NCI-H1048 (cell line): ENCODE measurements at regions not wholly inside any gene's neighbourhood (a gene's known extent, or its start where the extent isn't known, plus 50 kb on each side); places are given as distances from the start of the nearest gene placed in this dataset.

Experiments
- DNase-seq: peaks from one replicate; lab custom pipeline; 2025; lab: John Stamatoyannopoulos, UW

DNA sequence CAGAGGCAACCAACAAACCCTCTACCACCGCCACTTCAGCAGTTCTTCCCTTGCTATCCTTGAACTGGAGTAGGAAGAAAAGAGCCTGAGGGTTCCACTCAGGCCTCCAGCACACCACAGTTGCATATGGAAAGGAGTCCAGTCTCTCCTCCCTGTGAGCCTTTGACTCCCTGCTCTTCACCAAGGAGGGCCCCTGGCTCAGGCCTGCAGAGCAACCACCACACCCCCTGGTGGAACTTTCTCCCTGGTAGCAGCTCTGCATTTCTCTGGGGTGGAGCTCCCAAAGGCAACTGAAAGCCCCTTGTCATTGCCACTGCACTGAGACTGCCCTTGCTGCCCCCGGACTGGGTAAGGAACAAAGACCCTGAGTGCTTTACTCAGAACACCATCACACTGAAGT lies 1021.5 kb upstream of the ADGRL2 start:
- no peak for DNase-seq

DNA sequence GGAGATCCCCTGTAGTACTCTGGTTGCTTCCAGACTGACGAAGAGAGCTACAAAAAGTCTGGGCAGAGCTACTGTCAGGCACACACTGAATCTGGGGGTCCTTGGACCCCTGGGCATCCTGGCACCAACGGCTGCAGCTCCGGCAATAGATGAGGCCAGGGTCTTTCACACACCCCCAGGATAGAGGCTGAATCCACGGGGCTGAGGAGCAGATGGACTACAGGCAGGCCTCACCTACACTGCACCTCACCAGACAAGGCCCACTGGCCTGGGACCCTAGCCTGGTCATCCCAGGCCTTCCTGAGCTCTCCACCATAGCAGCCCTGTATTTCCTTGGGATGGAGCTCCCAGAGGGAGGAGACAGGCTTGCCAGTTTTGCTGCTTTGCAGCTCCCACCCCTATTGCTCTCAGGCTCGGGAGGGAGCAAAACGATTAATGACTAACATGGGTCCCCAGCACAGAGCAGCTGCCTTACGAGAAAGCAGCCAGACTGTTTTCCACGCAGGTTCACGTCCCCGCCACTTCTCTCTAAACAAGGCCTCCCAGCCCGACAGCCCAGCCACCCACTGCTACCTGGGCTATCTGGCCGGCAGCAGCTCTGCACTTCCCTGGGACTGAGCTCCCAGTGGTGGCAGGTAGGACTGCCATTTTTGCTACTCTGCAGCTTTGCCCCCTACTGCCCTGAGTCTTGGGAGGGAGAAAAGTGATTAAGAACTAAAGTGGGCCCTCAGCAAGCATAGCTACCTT lies 1022.5 kb upstream of the ADGRL2 start:
- no peak for DNase-seq

DNA sequence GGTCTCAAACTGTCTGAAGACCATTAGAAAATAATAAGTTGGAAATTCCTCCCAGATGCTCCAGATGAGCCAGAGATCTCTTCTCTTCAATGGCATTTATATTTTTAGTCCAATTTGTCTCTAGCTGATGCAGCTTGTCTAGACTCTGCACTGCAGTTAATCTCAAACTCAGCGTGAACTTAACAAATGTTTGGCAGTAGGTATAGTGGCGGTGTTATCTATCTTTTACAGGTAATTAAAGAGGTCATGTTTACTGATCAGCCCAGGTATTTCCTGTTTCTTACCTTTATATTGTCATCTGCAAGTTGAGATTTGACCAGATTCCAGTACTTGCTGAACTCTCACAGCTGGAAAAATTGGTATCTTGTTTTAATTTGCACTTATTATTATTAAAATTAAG lies 1024.5 kb upstream of the ADGRL2 start:
- no peak for DNase-seq

DNA sequence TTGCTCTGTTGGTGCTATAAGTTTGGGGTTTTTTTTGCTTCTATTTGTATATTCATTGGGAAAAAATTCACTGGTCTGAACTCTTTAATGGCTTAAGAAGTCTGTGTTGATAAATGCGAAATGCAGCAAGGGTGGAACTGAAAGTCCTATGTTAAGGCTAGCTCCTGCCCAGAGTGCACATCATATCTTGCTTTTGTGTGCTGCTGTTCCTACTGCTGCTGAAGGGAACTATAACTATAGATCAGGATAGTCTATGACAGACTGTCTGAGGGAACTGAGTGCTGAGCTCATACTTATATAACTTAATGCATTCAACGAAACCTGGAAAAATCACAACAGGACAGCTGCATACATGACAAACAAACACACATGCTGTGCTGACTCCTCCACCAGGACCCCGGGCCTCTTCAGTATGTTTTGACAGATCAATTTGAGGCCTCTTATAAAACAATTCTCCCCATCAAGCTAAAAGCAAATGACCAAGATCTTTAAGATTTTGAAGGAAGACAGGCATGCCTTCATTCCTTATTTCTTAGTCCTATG lies 1031.5 kb upstream of the ADGRL2 start:
- DNase-seq = no peak

DNA sequence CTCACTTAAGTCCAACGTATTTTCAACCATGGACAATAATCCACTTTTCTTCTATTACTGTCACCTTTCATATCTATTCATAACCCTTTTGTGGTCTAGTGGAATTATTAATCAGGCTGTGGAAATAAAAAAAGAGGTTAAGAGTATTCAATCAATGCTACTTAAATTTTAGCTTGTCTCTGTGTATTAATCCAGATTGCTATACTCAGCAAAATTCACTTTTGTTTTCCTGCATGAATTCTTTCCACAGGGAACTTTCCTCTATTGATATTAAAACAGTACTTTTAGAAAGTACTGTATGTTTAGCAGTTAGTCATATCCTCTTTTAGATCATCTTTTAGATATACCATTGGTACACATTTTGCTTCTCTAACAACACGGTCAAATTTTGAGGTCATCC lies 1033.0 kb upstream of the ADGRL2 start:
- DNase-seq = no peak

DNA sequence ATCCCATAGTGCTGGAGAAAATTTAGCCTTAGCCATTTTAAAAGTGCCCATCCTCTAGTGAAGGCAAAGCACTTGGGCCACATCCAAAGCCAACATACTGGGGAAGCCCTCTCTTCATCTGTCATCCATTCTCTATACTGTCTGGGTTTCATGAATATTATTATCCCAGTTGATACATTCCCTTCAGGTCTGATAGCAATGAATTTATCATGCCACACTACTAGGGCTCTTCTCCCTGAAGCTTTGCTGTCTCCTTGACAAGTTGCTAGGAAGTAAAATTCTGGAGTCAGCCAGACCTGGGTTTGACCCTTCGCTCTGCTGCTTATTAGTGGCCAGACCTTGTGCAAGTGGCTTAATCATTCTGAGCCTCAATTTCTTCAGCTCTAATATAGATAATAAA lies 1041.4 kb upstream of the ADGRL2 start:
- DNase-seq = no peak

DNA sequence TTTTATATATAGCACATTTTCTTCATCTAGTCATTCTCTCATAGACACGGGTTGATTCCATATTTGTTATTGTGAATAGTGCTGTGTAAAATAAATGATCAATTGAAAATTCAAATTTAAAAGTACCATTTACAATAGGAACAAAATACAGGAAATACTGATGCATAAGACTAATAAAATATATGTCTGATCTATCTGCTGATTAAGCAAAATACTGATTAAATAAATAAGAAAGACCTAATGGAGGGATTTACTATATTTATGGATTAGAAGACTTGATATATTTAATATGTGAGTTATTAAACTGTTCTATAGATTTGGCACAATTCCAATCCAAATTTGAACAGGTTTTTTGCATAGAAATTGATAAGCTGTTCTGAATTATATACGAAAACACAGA lies 1044.8 kb upstream of the ADGRL2 start:
- DNase-seq = no peak

DNA sequence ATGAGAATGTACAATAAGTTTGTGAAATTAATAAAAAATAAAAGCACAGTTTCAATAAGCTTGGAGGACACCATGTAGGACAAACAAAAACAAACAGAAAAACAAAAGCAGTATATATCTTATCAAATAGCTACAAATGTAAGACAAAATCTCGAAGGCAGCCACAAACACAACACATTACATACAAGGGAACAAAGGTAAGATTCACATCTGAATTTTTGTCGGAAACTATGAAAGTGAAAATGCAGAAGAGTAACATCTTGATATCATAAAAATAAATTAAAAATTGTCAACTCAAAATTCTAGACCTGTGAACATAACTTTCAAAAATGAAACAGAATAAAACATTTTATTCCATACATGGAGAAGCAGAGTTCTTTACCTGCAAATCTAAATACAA lies 1049.5 kb upstream of the ADGRL2 start:
- DNase-seq = no peak

DNA sequence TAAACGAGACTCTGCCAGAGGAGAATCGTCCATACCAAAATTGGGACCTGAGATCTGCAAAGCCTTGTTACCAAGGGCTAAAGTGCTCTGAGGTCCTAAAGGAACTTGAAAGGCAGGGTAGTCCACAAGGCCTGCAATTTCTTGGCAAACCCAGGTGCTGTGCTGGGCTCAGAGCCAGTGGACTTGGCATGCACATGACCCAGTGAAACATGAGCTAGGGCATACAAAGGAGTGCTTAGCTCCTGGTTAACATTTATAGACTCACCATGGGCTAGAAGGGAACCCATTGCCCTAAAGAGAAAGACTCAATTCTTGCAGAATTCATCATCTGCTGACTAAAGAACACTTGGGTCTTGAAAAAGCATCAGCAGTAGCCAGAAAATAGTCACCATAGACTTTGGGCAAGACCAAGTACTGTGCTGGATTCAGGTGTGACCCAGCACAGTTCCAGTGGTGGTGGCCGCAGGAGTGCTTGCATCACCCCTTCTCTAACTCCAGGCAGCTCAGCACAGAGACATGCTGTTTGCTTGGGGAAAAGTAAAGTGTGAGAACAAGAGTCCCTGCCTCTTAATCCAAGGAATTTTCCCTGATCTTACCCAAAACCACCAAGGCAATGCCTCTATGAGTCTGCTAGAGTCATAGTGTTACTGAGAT lies 1069.4 kb upstream of the ADGRL2 start:
- no peak for DNase-seq

DNA sequence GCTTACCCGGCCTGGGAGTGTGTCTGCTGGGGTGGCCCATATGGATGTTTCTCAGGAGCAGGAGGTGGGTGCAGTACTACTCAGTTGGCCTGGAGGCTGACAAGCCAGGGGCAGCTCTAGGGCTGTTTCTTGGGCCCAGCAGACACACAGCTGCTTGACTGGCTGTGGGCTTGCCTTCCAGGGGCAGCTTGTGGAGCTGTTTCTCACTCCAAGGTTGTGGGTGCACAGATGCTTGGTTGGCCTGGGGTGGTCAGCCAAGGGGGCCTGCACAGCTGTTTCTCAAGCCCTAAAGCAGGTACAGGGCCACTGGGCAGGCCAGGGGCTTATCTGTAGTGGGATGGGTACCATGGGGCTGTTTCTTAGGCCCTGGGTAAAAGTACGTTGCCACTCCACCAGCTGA lies 1078.1 kb upstream of the ADGRL2 start:
- no peak for DNase-seq

DNA sequence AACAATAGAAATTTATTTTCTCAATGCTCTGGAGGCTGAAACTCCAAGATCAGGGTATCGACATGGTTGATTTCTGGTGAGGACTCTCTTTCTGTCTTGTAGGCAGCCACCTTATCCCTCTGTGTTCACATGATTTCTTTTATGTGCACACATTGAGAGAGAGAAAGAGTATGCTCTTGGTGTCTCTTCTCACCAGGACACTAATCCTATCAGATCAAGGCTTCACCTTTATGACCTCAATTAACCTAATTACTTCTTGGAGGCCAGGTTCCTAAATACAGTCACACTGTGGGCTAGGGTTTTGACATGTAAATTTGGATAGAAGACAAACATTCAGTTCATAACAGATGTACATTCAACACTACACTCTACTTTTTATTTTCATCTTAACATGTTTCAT lies 1094.2 kb upstream of the ADGRL2 start:
- DNase-seq = no peak

DNA sequence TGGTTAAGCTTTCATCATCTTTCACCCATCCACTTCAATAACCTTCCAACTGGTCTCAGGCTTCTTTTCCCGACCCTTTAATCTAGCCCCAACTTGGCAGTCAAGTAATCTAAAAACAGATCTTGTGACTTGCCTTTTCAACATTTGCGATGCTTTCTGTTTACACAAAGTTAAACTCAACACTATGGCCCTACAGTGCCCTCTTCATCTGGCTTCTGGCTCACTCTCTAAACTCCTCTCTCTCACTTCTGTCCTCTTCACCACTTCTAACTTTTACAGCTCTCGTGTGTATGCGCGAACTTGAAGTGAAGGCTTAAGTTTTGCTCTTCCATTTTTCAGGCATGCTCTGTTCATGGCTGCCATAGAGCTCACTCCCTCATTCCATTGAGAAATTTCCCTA lies 1122.3 kb upstream of the ADGRL2 start:
- DNase-seq = no peak

DNA sequence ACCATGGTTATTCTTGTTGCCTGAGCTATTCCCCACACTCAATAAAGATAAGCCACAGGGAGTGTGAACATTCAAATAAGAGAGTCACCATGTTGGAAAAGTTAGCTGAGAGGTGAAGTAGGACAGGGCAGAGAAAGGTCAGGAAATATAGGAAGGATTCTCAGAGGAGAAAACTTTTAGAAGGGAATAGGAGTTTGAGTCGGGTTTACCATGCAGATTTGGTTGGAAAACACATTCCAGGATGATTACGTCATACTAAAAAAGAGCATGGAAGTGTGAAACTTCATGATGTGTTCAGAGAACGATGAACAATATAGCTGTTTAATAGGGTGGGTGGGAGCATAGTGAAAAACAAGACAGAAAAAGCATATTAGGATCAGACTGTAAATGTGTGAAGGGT lies 1125.3 kb upstream of the ADGRL2 start:
- DNase-seq = no peak

DNA sequence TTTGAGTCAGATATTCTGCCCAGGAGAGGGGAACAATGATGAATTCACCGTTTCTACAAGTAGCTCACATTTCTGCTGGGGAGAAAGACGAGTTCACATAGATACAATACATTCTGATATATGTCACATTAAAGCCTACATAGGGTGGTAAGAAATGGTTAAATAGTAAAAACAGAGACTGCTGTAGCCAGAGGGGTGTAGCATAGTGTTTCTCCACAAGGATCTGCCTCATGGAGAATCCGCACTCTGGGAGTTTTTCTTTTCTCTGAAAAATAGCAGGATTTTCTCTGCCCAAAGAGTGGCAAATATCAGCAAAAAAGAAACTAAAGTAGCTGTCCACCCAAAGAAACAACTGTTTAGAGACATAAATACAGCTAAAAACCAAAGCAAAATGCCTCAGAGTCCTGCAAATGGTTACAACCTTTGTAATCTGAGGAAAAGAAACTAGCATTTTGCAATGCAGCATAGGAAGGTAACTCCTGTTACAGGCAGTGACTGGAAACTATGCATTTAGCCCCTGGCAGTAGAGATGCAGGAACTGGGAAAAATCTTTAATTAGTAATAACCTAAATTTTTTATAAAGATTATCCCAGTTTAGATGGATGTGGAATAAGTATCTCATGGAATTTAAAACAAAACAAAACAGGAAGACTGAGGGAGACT lies 1126.7 kb upstream of the ADGRL2 start:
- DNase-seq = no peak

DNA sequence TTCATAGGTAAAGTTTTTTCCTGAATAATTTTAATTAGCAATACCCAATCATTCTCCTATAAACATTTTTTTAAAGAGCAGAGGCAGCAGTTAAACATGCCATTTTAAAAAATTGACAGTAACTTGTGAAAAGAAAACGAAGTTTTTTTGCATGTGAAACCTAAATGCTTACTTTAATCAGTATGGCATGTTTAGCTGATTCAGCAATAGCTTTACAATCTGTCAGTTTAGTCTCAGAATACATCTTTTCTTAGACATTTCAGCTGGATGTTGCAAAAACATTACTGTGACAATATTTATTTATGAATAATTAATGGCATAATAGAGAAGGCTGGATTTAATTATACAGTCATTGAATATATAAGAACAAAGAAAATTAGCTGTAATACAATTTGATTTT lies 1132.4 kb upstream of the ADGRL2 start:
- DNase-seq = no peak

DNA sequence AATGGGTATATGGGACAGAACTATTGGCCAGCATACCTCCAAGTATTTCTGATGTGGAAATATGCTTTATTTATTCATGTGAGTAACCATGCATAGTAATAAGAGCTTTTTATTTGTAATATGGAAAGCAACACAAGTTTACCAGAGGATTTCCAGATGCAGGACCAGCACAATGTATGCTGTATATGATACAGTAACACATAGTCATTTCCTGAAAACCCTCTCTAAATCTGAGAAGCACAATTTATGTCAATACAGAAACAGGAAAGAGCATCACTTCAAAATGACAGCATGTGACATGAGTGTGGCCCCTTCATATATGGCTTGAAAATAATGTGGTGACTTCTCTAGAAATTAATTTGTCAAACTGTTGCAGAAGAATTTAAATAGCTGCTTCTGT lies 1134.7 kb upstream of the ADGRL2 start:
- DNase-seq = no peak

DNA sequence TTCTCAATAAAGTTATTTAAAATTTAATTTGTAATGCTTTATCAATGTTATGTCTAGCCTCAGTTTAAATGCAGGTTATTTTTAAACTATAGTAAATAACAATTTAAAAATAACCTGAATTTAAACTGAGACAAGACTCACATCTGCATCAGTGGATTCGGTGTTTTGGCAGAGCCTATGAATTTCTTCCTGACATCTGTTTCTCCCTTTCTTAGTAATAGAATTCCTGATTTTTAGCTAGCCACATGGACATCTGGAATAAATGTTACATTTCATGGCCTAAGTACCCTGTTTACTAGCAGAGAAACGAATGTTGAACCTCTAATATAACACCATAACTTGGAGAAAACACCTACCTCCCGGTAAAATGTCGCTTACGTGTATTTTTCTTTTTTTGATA lies 1141.6 kb upstream of the ADGRL2 start:
- no peak for DNase-seq

DNA sequence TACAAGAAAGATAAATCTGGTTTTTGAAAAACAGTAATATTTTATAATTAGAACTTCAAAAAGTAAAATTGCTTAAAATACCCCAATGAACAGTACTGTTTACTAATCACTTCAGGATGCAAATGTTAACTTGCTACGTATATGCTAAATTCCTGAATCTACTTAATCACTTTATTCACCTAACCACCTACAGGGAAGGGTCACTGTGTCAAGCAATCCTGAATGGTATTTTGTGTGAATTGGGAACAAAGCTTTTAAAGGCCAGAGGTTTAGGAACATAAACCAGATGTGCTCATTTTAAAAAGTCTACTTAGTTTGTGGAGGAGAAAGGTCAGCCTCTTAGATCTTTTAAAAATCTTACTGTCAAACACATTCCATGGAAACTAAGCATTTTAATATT lies 1143.0 kb upstream of the ADGRL2 start:
- no peak for DNase-seq

DNA sequence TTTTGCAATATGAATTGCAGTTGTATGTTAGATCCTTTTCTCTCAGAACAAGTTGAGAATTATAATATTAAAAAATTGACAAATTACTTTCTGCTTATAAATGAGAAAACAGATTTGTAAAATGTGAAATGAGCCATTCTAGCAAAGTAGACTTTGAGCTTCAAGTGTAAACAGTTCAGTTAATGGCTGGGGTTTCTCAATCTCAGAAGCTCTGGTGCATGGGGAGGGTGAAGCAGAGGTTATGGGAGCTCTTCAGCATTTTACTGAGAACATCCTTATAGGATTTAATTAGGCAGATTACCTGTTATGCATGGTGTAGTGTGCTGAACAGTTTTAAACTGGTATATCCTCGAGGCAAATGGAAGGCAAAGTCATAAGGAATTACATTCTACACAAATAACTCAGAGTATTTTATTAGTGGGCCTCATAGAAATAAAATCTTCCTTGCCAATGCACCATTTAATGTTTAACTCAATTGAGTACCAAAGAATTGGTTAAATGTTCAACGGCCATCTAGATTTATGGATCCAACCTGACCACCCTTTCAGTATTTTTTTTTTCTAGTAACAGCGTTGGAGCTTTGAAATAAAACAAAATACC lies 1143.6 kb upstream of the ADGRL2 start:
- no peak for DNase-seq

DNA sequence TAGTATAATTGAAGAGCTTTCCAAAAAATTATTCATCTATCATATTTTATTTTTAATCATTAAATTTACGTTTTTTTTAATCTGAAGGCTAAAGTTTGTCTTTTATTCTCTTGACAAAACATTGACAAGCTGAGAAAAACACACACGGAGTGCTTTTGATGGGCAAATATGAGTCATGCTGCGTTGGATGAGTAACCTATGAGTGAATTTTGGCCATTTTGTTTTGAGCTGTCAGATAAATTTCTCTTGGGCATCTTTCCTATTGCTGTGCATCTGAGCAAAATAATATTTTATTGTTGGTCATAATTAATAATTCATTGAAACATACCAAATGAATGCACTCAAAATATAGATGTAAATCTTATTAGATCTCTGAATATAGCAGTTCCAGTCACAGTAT lies 1144.1 kb upstream of the ADGRL2 start:
- DNase-seq = no peak

DNA sequence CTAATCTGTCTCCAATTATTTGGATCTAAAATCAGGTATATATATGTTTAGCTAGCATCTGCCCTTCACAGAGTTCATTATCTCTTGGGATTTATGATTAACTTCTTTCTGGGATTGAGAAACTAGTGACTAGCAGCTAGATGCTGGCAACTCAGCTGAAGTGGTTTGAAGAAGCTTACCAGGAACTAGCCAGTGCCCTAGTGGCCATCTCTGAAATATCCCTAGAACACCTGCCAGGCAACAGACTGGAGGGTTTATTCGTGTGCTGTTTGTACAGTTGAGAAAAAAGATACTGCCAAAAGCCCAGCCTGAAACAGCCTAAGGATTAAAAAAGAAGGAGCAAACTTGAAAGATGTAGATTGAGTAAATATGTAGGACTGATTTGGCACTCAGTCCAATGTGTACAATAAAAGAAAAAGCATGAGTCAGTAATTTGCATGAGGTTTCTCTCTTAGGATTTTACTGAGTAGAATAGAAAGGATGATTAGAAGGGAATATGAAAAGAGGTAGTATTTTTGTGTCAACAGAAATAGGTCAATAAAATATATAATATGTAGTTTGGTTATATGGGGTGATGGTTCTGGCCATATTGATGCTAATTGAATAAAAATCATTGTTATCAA lies 1144.6 kb upstream of the ADGRL2 start:
- DNase-seq = no peak

DNA sequence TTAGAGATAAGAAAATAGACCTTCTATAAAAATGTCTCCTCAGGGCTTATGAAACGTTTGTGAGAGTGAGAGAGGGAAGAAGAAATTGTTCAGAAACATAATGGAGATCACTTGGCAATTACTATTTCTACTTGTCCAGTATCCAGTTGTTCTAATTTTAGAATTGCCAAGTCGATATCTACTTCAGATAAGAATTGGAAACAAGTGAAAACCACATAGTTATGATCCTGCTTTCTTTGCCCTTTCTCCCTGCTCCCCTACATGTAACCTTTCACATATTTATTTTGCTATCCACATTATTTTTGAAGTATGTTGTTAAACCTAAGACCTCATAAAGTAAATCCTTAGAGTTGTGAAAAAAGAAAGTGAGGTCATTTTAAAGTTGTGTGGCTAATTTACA lies 1154.7 kb upstream of the ADGRL2 start:
- no peak for DNase-seq
